HCT116 (cell line): ENCODE measurements at regions not wholly inside any gene's neighbourhood (a gene's known extent, or its start where the extent isn't known, plus 50 kb on each side); places are given as distances from the start of the nearest gene placed in this dataset.

Experiments
- ATAC-seq: fragments of 200-7000 bp; cut with Tn5 transposase; 2 replicates; pipeline ENCODE4 v1.9.1; 2020; ENCODE audit warnings: mild to moderate bottlenecking, moderate library complexity
- BruUV-seq: library from RNA; stranded (reverse); fragments of 400-500 nt; replicated peaks from 2 replicates; lab custom pipeline; 2021; lab: Mats Ljungman, UMichigan
- CTCF ChIA-PET: fragments of 300-600 bp; sonication (Branson Sonifier 250); formaldehyde crosslinking; loops from one replicate; lab custom pipeline; 2021; ENCODE audit warnings: antibody characterized with exemption; lab: Charles Lee
- POLR2A ChIA-PET: fragments of 300-600, 350-600 bp; sonication (Branson Sonifier 250); formaldehyde crosslinking; loops from one replicate; lab custom pipeline; 2021; ENCODE audit warnings: antibody characterized with exemption; lab: Charles Lee
- RAD21 ChIA-PET, 2 experiments: fragments of 300-600 bp; sonication (Branson Sonifier 250); formaldehyde crosslinking; loops; one replicate each; lab custom pipeline; 2023; ENCODE audit warnings: low total read pairs in 2 of 2; ENCODE audit not compliant: uncharacterized antibody in 2 of 2, unreplicated experiment in 2 of 2, low non-redundant PET in 1 of 2; lab: Charles Lee
- DNase-seq: peaks from one replicate; pipeline ENCODE4 v3.0.0-alpha.2; 2010; ENCODE audit warnings: low read depth, low spot score
- H2AFZ ChIP-seq: fragments of 200-600 bp; shearing (Covaris generic), sonication (generic); 2 replicates; pipeline ENCODE4 v1.6.1; 2017; ENCODE audit warnings: low read depth, mixed run types, mixed read lengths, antibody characterized with exemption, low read length; ENCODE audit not compliant: poor library complexity, severe bottlenecking
- H3K27ac ChIP-seq: 2 replicates; pipeline ENCODE4 v1.5.1; 2012; ENCODE audit warnings: low read depth, low read length
- H3K27me3 ChIP-seq: fragments of 200-600 bp; sonication (generic); 2 replicates; pipeline ENCODE4 v1.6.1; 2016; ENCODE audit warnings: mixed run types, low read length, mixed read lengths; ENCODE audit not compliant: insufficient read depth
- H3K36me3 ChIP-seq, 2 experiments: fragments of 200-500 bp in 1 of 2; fragments of 200-600 bp in 1 of 2; sonication (Bioruptor generic) in 1 of 2; sonication (generic) in 1 of 2; 2 replicates each; pipeline versions ENCODE4 v1.5.1 to v1.6.1; 2014 to 2016; ENCODE audit warnings: low read length in 2 of 2, inconsistent platforms in 1 of 2, mixed read lengths in 1 of 2, mixed run types in 1 of 2; ENCODE audit not compliant: insufficient read depth in 2 of 2, control insufficient read depth in 1 of 2
- H3K4me1 ChIP-seq, 2 experiments: fragments of 200-600 bp in 1 of 2; sonication (generic) in 1 of 2; 2 replicates each; pipeline versions ENCODE4 v1.5.1 to v1.6.1; 2012 to 2017; ENCODE audit warnings: low read length in 2 of 2, inconsistent platforms in 1 of 2, mild to moderate bottlenecking in 1 of 2, mixed read lengths in 1 of 2, mixed run types in 1 of 2, moderate library complexity in 1 of 2; ENCODE audit not compliant: insufficient read depth in 2 of 2, control insufficient read depth in 1 of 2
- H3K4me2 ChIP-seq: fragments of 200-600 bp; sonication (generic); 2 replicates; pipeline ENCODE4 v1.6.1; 2017; ENCODE audit warnings: mixed run types, low read length, mixed read lengths
- H3K4me3 ChIP-seq, 2 experiments: fragments of 200-600 bp in 1 of 2; sonication (generic) in 1 of 2; replicated peaks in 1 of 2; 2 replicates each; pipeline ENCODE4 v1.5.1; 2011 to 2016; ENCODE audit warnings: low read length in 2 of 2, control low read depth in 1 of 2, low read depth in 1 of 2, mild to moderate bottlenecking in 1 of 2, mixed read lengths in 1 of 2, mixed run types in 1 of 2
- H3K79me2 ChIP-seq: fragments of 200-600 bp; sonication (generic); 2 replicates; pipeline ENCODE4 v1.6.1; 2017; ENCODE audit warnings: mild to moderate bottlenecking, mixed run types, low read length, moderate library complexity, mixed read lengths; ENCODE audit not compliant: insufficient read depth
- H3K9ac ChIP-seq: fragments of 200-600 bp; sonication (generic); 2 replicates; pipeline ENCODE4 v1.6.1; 2016; ENCODE audit warnings: low read length, mixed read lengths
- H3K9me2 ChIP-seq: fragments of 200-600 bp; sonication (generic), shearing (Covaris generic); 2 replicates; pipeline ENCODE4 v1.6.1; 2017; ENCODE audit warnings: mixed run types, mild to moderate bottlenecking, moderate library complexity; ENCODE audit not compliant: insufficient read depth
- H3K9me3 ChIP-seq, 2 experiments: fragments of 200-500 bp in 1 of 2; fragments of 200-600 bp in 1 of 2; sonication (Bioruptor generic) in 1 of 2; sonication (generic) in 1 of 2; 2 replicates each; pipeline ENCODE4 v1.6.1; 2014 to 2017; ENCODE audit warnings: low read length in 2 of 2, mixed read lengths in 2 of 2, inconsistent platforms in 1 of 2, low read depth in 1 of 2, mild to moderate bottlenecking in 1 of 2, mixed run types in 1 of 2, moderate library complexity in 1 of 2; ENCODE audit not compliant: control insufficient read depth in 1 of 2, insufficient read depth in 1 of 2
- H4K20me1 ChIP-seq: fragments of 200-600 bp; sonication (generic), shearing (Covaris generic); 2 replicates; pipeline ENCODE4 v1.6.1; 2017; ENCODE audit warnings: mixed run types, mild to moderate bottlenecking, moderate library complexity; ENCODE audit not compliant: insufficient read depth
- EZH2 ChIP-seq: fragments of 200-600 bp; sonication (generic); IDR thresholded peaks from 2 replicates; pipeline ENCODE4 v1.6.1; 2017; ENCODE audit warnings: antibody characterized with exemption, mixed run types
- POLR2AphosphoS5 ChIP-seq: IDR thresholded peaks from 2 replicates; pipeline ENCODE4 v1.6.1; 2011; ENCODE audit warnings: mild to moderate bottlenecking, low read depth, low read length, moderate library complexity
- intact Hi-C: fragments of 100-400 bp; cut with micrococcal nuclease; formaldehyde crosslinking; loops from 2 replicates; pipeline ENCODE4 v1.10.0; 2022
- TF ChIP-seq, protein P1 (sequence below): IDR thresholded peaks from 2 replicates; pipeline ENCODE4 v1.6.1; 2012
- TF ChIP-seq, protein P2 (sequence below): IDR thresholded peaks from 2 replicates; pipeline ENCODE4 v1.6.1; 2012; ENCODE audit warnings: low read depth

DNA sequence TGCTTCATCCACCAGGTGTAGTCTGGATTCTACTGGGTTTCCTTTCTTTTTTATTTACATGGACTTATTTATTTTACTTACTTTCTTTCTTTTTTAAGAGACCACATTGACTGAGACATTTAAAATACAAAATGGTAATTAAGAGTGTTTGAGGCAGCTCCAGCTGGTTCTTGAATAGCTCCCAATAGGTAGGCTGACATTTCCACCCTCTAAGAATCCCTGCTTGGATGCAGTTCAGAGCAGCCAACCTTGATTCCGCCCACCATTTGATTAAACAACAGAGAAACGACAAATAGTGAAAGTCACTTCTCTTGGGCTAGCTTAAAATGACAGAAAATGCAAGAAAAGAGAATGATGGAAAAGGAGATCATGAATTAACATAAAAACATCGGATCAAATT lies 270.5 kb downstream of the TUSC7 start:
- H3K79me2 ChIP-seq: no peaks in the 10 kb centered on the region
- no peak overlapping the region for H2AFZ ChIP-seq
- H3K9ac ChIP-seq: no peak overlapping the region
- no peak for DNase-seq
- no peaks in the 10 kb centered on the region; a peak in 1 of 4 replicates for H3K9me3 ChIP-seq
- H3K9me2 ChIP-seq: no peaks in the 10 kb centered on the region
- no peak overlapping the region for H3K4me2 ChIP-seq
- BruUV-seq: no TSS peak
- TF ChIP-seq, protein P1, sequence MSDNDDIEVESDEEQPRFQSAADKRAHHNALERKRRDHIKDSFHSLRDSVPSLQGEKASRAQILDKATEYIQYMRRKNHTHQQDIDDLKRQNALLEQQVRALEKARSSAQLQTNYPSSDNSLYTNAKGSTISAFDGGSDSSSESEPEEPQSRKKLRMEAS: no peak
- TF ChIP-seq EZH2: no peak
- no peak for TF ChIP-seq POLR2AphosphoS5
- no peaks in the 10 kb centered on the region for H3K4me1 ChIP-seq
- no peaks in the 10 kb centered on the region for H3K36me3 ChIP-seq
- ChIA-PET RAD21 (no interaction called here), CTCF (no interaction called here), POLR2A (no interaction called here)
- H4K20me1 ChIP-seq: no peaks in the 10 kb centered on the region
- ATAC-seq: no peak
- no peak overlapping the region for H3K4me3 ChIP-seq
- H3K27me3 ChIP-seq: no peaks in the 10 kb centered on the region
- no peak overlapping the region for H3K27ac ChIP-seq
- intact Hi-C loops: no loop called here

DNA sequence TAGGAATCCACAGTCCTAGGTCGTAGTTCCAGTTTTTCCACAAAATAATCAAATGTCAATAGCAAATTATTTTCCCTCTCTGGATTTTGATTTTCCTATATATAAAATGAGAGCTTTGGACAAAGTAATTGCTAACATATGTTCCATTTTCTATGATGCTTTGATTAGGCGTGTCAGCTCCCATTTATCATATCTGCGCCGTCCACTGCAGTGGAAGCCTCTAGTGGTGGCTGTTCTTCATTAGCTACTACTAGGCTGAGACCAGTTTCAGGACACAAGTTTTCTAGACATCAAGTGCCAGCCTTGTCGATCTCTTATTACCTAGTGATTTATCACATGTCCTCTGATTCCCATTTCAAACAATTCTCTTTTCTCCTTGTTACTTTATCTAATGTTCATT lies 271.5 kb downstream of the TUSC7 start:
- Histone ChIP-seq H3K27me3 (no peaks in the 10 kb centered on the region), H3K4me3 (no peak overlapping the region), H3K79me2 (no peaks in the 10 kb centered on the region), H3K9me2 (no peaks in the 10 kb centered on the region), H3K36me3 (no peaks in the 10 kb centered on the region), H3K4me1 (no peaks in the 10 kb centered on the region), H2AFZ (no peak overlapping the region), H3K4me2 (no peak overlapping the region), H3K27ac (no peak overlapping the region), H4K20me1 (no peaks in the 10 kb centered on the region), H3K9ac (no peak overlapping the region), H3K9me3 (no peaks in the 10 kb centered on the region; a peak in 1 of 4 replicates)
- no TSS peak for BruUV-seq
- TF ChIP-seq, protein P2, sequence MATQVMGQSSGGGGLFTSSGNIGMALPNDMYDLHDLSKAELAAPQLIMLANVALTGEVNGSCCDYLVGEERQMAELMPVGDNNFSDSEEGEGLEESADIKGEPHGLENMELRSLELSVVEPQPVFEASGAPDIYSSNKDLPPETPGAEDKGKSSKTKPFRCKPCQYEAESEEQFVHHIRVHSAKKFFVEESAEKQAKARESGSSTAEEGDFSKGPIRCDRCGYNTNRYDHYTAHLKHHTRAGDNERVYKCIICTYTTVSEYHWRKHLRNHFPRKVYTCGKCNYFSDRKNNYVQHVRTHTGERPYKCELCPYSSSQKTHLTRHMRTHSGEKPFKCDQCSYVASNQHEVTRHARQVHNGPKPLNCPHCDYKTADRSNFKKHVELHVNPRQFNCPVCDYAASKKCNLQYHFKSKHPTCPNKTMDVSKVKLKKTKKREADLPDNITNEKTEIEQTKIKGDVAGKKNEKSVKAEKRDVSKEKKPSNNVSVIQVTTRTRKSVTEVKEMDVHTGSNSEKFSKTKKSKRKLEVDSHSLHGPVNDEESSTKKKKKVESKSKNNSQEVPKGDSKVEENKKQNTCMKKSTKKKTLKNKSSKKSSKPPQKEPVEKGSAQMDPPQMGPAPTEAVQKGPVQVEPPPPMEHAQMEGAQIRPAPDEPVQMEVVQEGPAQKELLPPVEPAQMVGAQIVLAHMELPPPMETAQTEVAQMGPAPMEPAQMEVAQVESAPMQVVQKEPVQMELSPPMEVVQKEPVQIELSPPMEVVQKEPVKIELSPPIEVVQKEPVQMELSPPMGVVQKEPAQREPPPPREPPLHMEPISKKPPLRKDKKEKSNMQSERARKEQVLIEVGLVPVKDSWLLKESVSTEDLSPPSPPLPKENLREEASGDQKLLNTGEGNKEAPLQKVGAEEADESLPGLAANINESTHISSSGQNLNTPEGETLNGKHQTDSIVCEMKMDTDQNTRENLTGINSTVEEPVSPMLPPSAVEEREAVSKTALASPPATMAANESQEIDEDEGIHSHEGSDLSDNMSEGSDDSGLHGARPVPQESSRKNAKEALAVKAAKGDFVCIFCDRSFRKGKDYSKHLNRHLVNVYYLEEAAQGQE: no peak
- ChIA-PET POLR2A (no interaction called here), CTCF (no interaction called here), RAD21 (no interaction called here)
- DNase-seq (no peak), ATAC-seq (no peak)
- intact Hi-C loops: no loop called here
